ENCODE measurements at regions not wholly inside any gene's neighbourhood (a gene's known extent, or its start where the extent isn't known, plus 50 kb on each side); places are given as distances from the start of the nearest gene placed in this dataset.

DNA sequence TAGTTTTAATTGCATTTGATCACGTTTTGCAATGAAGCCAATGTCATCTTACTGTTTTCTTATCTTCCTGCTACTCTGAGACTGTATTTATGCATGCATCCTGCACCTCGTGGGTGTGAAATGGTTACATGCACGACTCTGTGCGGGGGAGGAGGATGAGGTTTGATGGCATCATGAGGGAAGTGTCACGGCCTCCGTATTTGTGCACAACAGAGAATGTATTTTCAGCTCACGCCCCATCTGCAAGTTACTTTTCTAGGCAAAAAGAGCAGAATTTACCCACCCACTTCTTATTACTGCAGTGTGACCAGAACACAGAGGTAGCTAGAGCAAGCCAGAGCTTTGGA lies 145.1 kb downstream of the TDRD15 start:
- Histone ChIP-seq H3K9me3 (no peaks in the 10 kb centered on the region), H3K4me2 (no peak overlapping the region), H3K4me3 (no peak overlapping the region), H3K27ac (no peak overlapping the region), H3K4me1 (no peaks in the 10 kb centered on the region)
- ATAC-seq (no peak), FAIRE-seq (no peak), DNase-seq (ENCODE audit: low read depth in 1 of 2, low spot score in 1 of 2) (no peak)
- TF ChIP-seq JUNB (IDR thresholded peaks at IDR 0.05): no peak
- TF ChIP-seq CHD2 (IDR thresholded peaks at IDR 0.05; ENCODE audit: low read length, partially characterized antibody): no peak
- TF ChIP-seq, protein P1, sequence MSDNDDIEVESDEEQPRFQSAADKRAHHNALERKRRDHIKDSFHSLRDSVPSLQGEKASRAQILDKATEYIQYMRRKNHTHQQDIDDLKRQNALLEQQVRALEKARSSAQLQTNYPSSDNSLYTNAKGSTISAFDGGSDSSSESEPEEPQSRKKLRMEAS (IDR thresholded peaks at IDR 0.05): no peak
- no peak for TF ChIP-seq HEYL (CRISPR knock-in tag; IDR thresholded peaks at IDR 0.05)
- TF ChIP-seq ZC3H11A (IDR thresholded peaks at IDR 0.05): no peak
- no peak for TF ChIP-seq KDM1A (IDR thresholded peaks at IDR 0.05; ENCODE audit: low read depth)
- TF ChIP-seq RCOR1 (IDR thresholded peaks at IDR 0.05; ENCODE audit: low read depth, low read length): no peak
- ChIA-PET POLR2A (no interaction called here), CTCF (no interaction called here)
- WGBS (ENCODE audit: missing lambda C conversion rate): 23% methylated on average over 7 of the region's 7 CpGs

DNA sequence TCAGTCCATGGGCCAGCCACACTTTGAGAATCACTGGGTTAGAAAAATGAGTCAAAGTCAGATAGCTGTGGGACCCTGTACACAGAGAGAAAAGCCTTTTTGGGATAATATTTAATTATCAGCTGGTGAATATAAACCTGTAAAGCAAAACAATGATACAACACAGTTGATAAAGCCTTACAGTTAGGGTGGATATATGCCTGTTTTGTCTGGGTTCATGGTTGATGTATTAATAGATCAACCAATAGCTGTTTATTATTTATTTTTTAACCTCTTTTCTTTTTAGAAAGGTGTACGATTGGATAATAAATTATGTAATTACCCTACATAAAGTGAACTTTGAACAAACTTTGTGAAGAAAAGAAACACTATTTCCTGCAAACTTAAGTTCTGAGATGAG lies 145.6 kb downstream of the TDRD15 start:
- TF ChIP-seq, protein P2, sequence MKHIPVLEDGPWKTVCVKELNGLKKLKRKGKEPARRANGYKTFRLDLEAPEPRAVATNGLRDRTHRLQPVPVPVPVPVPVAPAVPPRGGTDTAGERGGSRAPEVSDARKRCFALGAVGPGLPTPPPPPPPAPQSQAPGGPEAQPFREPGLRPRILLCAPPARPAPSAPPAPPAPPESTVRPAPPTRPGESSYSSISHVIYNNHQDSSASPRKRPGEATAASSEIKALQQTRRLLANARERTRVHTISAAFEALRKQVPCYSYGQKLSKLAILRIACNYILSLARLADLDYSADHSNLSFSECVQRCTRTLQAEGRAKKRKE (CRISPR knock-in tag; IDR thresholded peaks at IDR 0.05; ENCODE audit: low read depth): no peak
- TF ChIP-seq, protein P3, sequence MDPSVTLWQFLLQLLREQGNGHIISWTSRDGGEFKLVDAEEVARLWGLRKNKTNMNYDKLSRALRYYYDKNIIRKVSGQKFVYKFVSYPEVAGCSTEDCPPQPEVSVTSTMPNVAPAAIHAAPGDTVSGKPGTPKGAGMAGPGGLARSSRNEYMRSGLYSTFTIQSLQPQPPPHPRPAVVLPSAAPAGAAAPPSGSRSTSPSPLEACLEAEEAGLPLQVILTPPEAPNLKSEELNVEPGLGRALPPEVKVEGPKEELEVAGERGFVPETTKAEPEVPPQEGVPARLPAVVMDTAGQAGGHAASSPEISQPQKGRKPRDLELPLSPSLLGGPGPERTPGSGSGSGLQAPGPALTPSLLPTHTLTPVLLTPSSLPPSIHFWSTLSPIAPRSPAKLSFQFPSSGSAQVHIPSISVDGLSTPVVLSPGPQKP (IDR thresholded peaks at IDR 0.05; ENCODE audit: low read depth, low read length): no peak
- TF ChIP-seq POLR2AphosphoS2 (conservative IDR thresholded peaks at IDR 0.05; ENCODE audit: low read length) (no peak), MAFK (IDR thresholded peaks at IDR 0.05; ENCODE audit: partially characterized antibody) (no peak), MYC (IDR thresholded peaks at IDR 0.05; ENCODE audit: borderline replicate concordance, low read length) (no peak), HEYL (CRISPR knock-in tag; IDR thresholded peaks at IDR 0.05) (no peak)
- TF ChIP-seq, protein P4, sequence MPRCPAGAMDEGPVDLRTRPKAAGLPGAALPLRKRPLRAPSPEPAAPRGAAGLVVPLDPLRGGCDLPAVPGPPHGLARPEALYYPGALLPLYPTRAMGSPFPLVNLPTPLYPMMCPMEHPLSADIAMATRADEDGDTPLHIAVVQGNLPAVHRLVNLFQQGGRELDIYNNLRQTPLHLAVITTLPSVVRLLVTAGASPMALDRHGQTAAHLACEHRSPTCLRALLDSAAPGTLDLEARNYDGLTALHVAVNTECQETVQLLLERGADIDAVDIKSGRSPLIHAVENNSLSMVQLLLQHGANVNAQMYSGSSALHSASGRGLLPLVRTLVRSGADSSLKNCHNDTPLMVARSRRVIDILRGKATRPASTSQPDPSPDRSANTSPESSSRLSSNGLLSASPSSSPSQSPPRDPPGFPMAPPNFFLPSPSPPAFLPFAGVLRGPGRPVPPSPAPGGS (IDR thresholded peaks at IDR 0.05): no peak
- no peak overlapping the region for H3K4me2 ChIP-seq
- H3K4me1 ChIP-seq: no peaks in the 10 kb centered on the region
- no peak for FAIRE-seq
- WGBS (ENCODE audit: missing lambda C conversion rate): 7% methylated on average over 1 of the region's 1 CpG
- no peak for ATAC-seq
- H3K27ac ChIP-seq: no peak overlapping the region
- ChIA-PET CTCF (interaction anchor here (1.2 to 3.0 kb wide), 2 partner anchors 11 to 48 kb away, joined by 4 to 8 read pairs; no protein-coding TSS in a partner anchor), POLR2A (no interaction called here)
- no peak overlapping the region for H3K4me3 ChIP-seq
- no peak for DNase-seq (ENCODE audit: low read depth in 1 of 2, low spot score in 1 of 2)
- no peaks in the 10 kb centered on the region for H3K9me3 ChIP-seq

DNA sequence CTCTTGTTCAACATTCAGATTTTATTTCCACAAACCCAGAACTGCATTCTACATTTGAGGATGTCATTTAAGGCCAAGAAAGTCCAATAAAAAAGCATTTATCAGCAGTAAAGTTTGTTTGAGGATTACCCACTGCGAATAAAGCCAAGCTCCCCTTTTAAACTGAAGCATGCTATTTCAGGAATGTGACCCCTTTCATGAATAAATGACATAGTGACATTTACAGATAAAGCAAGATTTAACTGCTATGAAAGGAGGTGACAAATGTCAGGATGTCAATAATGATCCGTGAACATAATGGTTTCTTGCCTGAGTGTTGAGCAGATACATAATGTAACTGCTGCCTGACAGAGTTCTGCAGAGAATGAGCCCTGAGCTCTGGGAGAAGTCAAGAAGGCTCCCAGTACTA lies 146.3 kb downstream of the TDRD15 start:
- CTCF ChIA-PET: interaction anchor here (1.2 to 3.0 kb wide), 2 partner anchors 10 to 47 kb away, joined by 4 to 8 read pairs; no protein-coding TSS in a partner anchor
- no peak overlapping the region for H3K4me2 ChIP-seq
- no peaks in the 10 kb centered on the region for H3K9me3 ChIP-seq
- no peak overlapping the region for H3K27ac ChIP-seq
- no peak for DNase-seq (ENCODE audit: low read depth in 1 of 2, low spot score in 1 of 2)
- no peak for ATAC-seq
- no peaks in the 10 kb centered on the region for H3K4me1 ChIP-seq
- no peak overlapping the region for H3K4me3 ChIP-seq
- POLR2A ChIA-PET: no interaction called here
- TF ChIP-seq KDM1A (IDR thresholded peaks at IDR 0.05; ENCODE audit: low read depth): no peak
- no peak for TF ChIP-seq ZFP36 (IDR thresholded peaks at IDR 0.05; ENCODE audit: borderline replicate concordance, partially characterized antibody)
- TF ChIP-seq, protein P5, sequence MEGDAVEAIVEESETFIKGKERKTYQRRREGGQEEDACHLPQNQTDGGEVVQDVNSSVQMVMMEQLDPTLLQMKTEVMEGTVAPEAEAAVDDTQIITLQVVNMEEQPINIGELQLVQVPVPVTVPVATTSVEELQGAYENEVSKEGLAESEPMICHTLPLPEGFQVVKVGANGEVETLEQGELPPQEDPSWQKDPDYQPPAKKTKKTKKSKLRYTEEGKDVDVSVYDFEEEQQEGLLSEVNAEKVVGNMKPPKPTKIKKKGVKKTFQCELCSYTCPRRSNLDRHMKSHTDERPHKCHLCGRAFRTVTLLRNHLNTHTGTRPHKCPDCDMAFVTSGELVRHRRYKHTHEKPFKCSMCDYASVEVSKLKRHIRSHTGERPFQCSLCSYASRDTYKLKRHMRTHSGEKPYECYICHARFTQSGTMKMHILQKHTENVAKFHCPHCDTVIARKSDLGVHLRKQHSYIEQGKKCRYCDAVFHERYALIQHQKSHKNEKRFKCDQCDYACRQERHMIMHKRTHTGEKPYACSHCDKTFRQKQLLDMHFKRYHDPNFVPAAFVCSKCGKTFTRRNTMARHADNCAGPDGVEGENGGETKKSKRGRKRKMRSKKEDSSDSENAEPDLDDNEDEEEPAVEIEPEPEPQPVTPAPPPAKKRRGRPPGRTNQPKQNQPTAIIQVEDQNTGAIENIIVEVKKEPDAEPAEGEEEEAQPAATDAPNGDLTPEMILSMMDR (IDR thresholded peaks at IDR 0.05): no peak
- TF ChIP-seq NFE2L2 (conservative IDR thresholded peaks at IDR 0.05; ENCODE audit: low read length): no peak
- TF ChIP-seq HDAC2 (IDR thresholded peaks at IDR 0.05): no peak
- TF ChIP-seq FOSL2 (IDR thresholded peaks at IDR 0.05): no peak
- no peak for TF ChIP-seq FOSL2 (CRISPR knock-in tag; IDR thresholded peaks at IDR 0.05)
- 20% methylated on average over 2 of the region's 2 CpGs for WGBS (ENCODE audit: missing lambda C conversion rate)
- FAIRE-seq: no peak
